Activated CD4-positive, alpha-beta memory T cell treated with anti-CD3 and anti-CD28 coated beads for 36 hours (primary cell): ENCODE measurements at regions not wholly inside any gene's neighbourhood (a gene's known extent, or its start where the extent isn't known, plus 50 kb on each side); places are given as distances from the start of the nearest gene placed in this dataset.

Source experiments
- CTCF ChIA-PET: fragments of 350-600 bp; sonication (Branson Sonifier 250); formaldehyde crosslinking; loops from one replicate; lab custom pipeline; 2021; ENCODE audit warnings: antibody characterized with exemption, inconsistent platforms; lab: Charles Lee
- POLR2A ChIA-PET: fragments of 350-600 bp; sonication (Branson Sonifier 250); formaldehyde crosslinking; loops from one replicate; lab custom pipeline; 2021; ENCODE audit warnings: antibody characterized with exemption; lab: Charles Lee
- DNase-seq: peaks from one replicate; pipeline ENCODE4 v3.0.0-alpha.2; 2020
- H3K27ac Mint-ChIP-seq: one replicate; pipeline ENCODE4 v1.8.0; 2021; ENCODE audit warnings: mixed read lengths
- H3K27me3 Mint-ChIP-seq: one replicate; pipeline ENCODE4 v1.8.0; 2021; ENCODE audit warnings: mixed read lengths
- H3K36me3 Mint-ChIP-seq: one replicate; pipeline ENCODE4 v1.8.0; 2021; ENCODE audit warnings: mixed read lengths
- H3K4me1 Mint-ChIP-seq: one replicate; pipeline ENCODE4 v1.8.0; 2021; ENCODE audit warnings: low read depth, mixed read lengths
- H3K4me3 Mint-ChIP-seq: one replicate; pipeline ENCODE4 v1.8.0; 2021; ENCODE audit warnings: mild to moderate bottlenecking, mixed read lengths
- H3K9me3 Mint-ChIP-seq: one replicate; pipeline ENCODE4 v1.8.0; 2021; ENCODE audit warnings: mixed read lengths
- intact Hi-C: fragments of 100-400 bp; cut with micrococcal nuclease; formaldehyde crosslinking; loops from one replicate; pipeline ENCODE4 v1.15.1; 2023

- no peak overlapping the region for H3K4me3 Mint-ChIP-seq
- CTCF ChIA-PET, result no interaction called here
- POLR2A ChIA-PET, result no interaction called here
- intact Hi-C loops, result no loop called here
- no peak overlapping the region for H3K27ac Mint-ChIP-seq
- H3K4me1 Mint-ChIP-seq, result no peaks in the 10 kb centered on the region
- H3K36me3 Mint-ChIP-seq, result no peaks in the 10 kb centered on the region
- peaks cover 7% of the 10 kb centered on the region for H3K9me3 Mint-ChIP-seq
- H3K27me3 Mint-ChIP-seq, result no peaks in the 10 kb centered on the region
- DNase-seq, result no peak
These were observed 1431.7 kb upstream of the IGFBP7 start for GRCh38 chr4:58541926-58542325.

DNA sequence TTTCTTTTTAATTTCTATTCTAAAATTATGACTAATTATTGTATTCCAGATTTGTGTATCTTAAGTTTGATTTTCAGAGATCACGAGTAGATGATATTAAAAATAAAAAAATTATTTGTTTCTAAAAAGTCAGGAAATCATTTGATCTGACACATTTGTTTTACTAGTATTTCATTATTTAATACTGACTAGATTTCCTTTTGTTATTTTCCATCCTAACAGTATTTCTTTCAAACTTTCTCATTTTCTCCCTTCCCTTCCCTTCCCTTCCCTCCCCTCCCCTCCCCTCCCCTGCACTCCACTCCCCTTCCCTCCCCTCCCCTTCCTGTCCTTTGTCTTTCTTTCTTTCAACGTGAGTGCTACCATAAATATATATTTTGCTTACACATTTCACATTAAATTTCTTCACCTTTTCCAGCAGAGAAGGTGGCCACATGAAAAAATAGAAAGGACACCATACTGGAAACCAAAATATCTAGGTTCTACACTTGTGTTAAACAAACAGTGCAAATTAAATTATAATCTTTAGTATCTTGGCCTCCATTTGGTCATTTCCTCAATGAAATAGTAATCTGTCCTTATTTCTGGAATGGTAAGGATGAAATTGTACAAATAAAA lies 1412.7 kb upstream of the IGFBP7 start:
- no peak for DNase-seq
- no peaks in the 10 kb centered on the region for H3K27me3 Mint-ChIP-seq
- intact Hi-C loops, result no loop called here
- peaks cover 17% of the 10 kb centered on the region for H3K9me3 Mint-ChIP-seq
- POLR2A ChIA-PET, result no interaction called here
- no peaks in the 10 kb centered on the region for H3K36me3 Mint-ChIP-seq
- CTCF ChIA-PET, result no interaction called here
- no peak overlapping the region for H3K27ac Mint-ChIP-seq
- no peak overlapping the region for H3K4me3 Mint-ChIP-seq
- no peaks in the 10 kb centered on the region for H3K4me1 Mint-ChIP-seq

DNA sequence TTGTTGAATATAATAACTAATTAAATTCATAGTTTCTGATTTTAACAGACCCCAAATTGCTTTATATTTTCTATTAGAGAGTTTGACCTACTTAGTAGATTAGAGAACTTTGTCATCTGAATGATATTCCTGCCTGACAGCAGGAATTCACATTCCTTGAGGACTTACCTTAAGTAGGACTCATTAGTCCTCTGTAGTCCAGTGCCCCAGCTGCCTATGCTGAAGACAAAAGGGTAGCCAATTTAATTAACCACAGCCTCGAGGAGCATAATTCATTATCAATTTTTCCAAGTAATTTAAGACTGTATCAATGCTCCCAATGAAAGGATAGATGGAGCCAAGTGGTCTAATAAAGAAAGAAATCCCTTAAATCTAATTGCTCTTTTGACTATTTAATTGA lies 1405.0 kb upstream of the IGFBP7 start:
- ChIA-PET POLR2A (no interaction called here), CTCF (no interaction called here)
- intact Hi-C loops, result no loop called here
- no peak for DNase-seq
- no peaks in the 10 kb centered on the region for H3K36me3 Mint-ChIP-seq
- H3K4me3 Mint-ChIP-seq, result no peak overlapping the region
- peaks cover 12% of the 10 kb centered on the region for H3K9me3 Mint-ChIP-seq
- no peaks in the 10 kb centered on the region for H3K27me3 Mint-ChIP-seq
- H3K27ac Mint-ChIP-seq, result no peak overlapping the region
- no peaks in the 10 kb centered on the region for H3K4me1 Mint-ChIP-seq

DNA sequence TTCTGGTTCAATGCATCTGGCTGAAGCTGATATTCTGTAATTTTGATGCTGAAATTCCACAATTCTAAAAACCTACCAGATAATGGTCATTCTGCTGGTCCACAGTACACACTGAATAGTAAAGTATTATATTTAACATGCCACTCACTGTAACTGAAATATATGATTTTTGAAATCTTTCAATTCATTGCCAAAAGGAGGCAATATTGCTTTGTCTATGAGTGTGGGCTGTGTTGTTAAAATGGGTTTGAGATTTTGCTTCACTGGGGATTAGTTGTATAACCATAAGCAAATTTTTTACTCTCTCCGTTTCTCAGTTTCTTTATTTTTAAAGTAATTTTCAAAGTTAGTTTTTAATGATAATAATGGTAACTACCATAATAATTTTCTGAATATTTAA lies 1404.1 kb upstream of the IGFBP7 start:
- ChIA-PET CTCF (no interaction called here), POLR2A (no interaction called here)
- H3K4me1 Mint-ChIP-seq, result no peaks in the 10 kb centered on the region
- H3K4me3 Mint-ChIP-seq, result no peak overlapping the region
- H3K36me3 Mint-ChIP-seq, result no peaks in the 10 kb centered on the region
- no peak overlapping the region for H3K27ac Mint-ChIP-seq
- no peaks in the 10 kb centered on the region for H3K27me3 Mint-ChIP-seq
- intact Hi-C loops, result no loop called here
- DNase-seq, result no peak
- peaks cover 10% of the 10 kb centered on the region for H3K9me3 Mint-ChIP-seq

- Mint-ChIP-seq H3K27ac (no peak overlapping the region), H3K4me1 (no peaks in the 10 kb centered on the region), H3K9me3 (peaks cover 6% of the 10 kb centered on the region), H3K4me3 (no peak overlapping the region), H3K27me3 (no peaks in the 10 kb centered on the region), H3K36me3 (no peaks in the 10 kb centered on the region)
- ChIA-PET POLR2A (no interaction called here), CTCF (no interaction called here)
- no peak for DNase-seq
- intact Hi-C loops, result no loop called here
These were observed 1400.5 kb upstream of the IGFBP7 start for GRCh38 chr4:58510652-58511051.

- DNase-seq, result no peak
- H3K27me3 Mint-ChIP-seq, result no peaks in the 10 kb centered on the region
- H3K4me3 Mint-ChIP-seq, result no peak overlapping the region
- no peak overlapping the region for H3K27ac Mint-ChIP-seq
- CTCF ChIA-PET, result no interaction called here
- H3K36me3 Mint-ChIP-seq, result no peaks in the 10 kb centered on the region
- intact Hi-C loops, result no loop called here
- POLR2A ChIA-PET, result no interaction called here
- H3K4me1 Mint-ChIP-seq, result no peaks in the 10 kb centered on the region
- peaks cover 8% of the 10 kb centered on the region for H3K9me3 Mint-ChIP-seq
These were observed 1396.9 kb upstream of the IGFBP7 start for GRCh38 chr4:58507079-58507478.

GRCh38 chr4:58502839-58503238 lies 1392.7 kb upstream of the IGFBP7 start:
- H3K27ac Mint-ChIP-seq, result no peak overlapping the region
- no peak overlapping the region for H3K4me3 Mint-ChIP-seq
- H3K4me1 Mint-ChIP-seq, result no peaks in the 10 kb centered on the region
- H3K27me3 Mint-ChIP-seq, result no peaks in the 10 kb centered on the region
- POLR2A ChIA-PET, result no interaction called here
- intact Hi-C loops, result no loop called here
- peaks cover 6% of the 10 kb centered on the region for H3K9me3 Mint-ChIP-seq
- H3K36me3 Mint-ChIP-seq, result no peaks in the 10 kb centered on the region
- CTCF ChIA-PET, result no interaction called here
- DNase-seq, result no peak

DNA sequence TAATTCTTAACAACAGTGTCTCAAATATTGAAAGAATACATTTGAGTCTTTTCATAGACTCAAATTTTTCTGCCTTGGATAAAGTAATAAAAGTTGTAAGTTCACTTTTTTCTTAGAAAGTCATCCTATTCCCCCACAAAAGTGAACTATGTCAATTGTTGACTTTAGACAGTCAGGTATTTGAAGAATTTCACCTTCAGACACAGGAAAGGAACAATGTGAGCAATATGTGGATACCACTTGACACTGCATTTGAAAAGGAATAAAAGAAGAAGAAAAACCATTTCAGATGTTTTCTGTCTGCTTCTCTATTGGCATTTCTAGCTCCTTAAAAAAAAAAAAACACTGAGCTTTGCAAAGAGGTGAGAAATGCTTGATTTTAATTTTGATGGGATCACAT lies 1389.0 kb upstream of the IGFBP7 start:
- intact Hi-C loops, result no loop called here
- no peaks in the 10 kb centered on the region for H3K27me3 Mint-ChIP-seq
- CTCF ChIA-PET, result no interaction called here
- no peaks in the 10 kb centered on the region for H3K36me3 Mint-ChIP-seq
- H3K4me3 Mint-ChIP-seq, result no peak overlapping the region
- no peak for DNase-seq
- H3K4me1 Mint-ChIP-seq, result no peaks in the 10 kb centered on the region
- H3K27ac Mint-ChIP-seq, result no peak overlapping the region
- H3K9me3 Mint-ChIP-seq, result peaks cover 5% of the 10 kb centered on the region
- POLR2A ChIA-PET, result no interaction called here

- Mint-ChIP-seq H3K9me3 (peaks cover 5% of the 10 kb centered on the region), H3K4me3 (no peak overlapping the region), H3K27ac (no peak overlapping the region), H3K27me3 (no peaks in the 10 kb centered on the region), H3K36me3 (no peaks in the 10 kb centered on the region), H3K4me1 (no peaks in the 10 kb centered on the region)
- CTCF ChIA-PET, result no interaction called here
- no peak for DNase-seq
- intact Hi-C loops, result no loop called here
- POLR2A ChIA-PET, result no interaction called here
These were observed 1381.4 kb upstream of the IGFBP7 start for GRCh38 chr4:58491620-58492019.

GRCh38 chr4:58477950-58478349 lies 1367.8 kb upstream of the IGFBP7 start:
- ChIA-PET POLR2A (no interaction called here), CTCF (no interaction called here)
- no peak overlapping the region for H3K27ac Mint-ChIP-seq
- intact Hi-C loops, result no loop called here
- no peaks in the 10 kb centered on the region for H3K27me3 Mint-ChIP-seq
- H3K4me1 Mint-ChIP-seq, result no peaks in the 10 kb centered on the region
- H3K9me3 Mint-ChIP-seq, result peaks cover 5% of the 10 kb centered on the region
- H3K36me3 Mint-ChIP-seq, result no peaks in the 10 kb centered on the region
- DNase-seq, result no peak
- H3K4me3 Mint-ChIP-seq, result no peak overlapping the region

DNA sequence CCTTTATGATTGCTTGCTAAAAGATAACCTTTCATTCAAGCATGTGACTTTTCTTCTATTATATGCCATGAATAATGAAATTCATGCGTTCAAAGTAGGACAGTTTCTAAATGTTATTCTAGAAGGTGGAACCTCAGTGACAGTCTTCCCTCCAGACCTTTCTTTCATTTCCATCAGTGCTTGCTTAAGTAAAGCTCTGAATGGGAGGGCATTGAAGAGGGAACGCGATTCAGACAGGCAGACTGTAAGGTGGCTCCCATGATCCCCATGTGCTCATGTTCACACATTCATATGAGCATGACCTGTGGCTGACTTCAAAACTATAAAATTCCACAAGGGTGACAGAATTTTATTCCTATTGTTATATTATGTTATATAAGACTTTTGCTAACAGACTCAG lies 1367.3 kb upstream of the IGFBP7 start:
- Mint-ChIP-seq H3K4me3 (no peak overlapping the region), H3K4me1 (no peaks in the 10 kb centered on the region), H3K9me3 (peaks cover 5% of the 10 kb centered on the region), H3K27me3 (no peaks in the 10 kb centered on the region), H3K36me3 (no peaks in the 10 kb centered on the region), H3K27ac (no peak overlapping the region)
- ChIA-PET CTCF (no interaction called here), POLR2A (no interaction called here)
- no peak for DNase-seq
- intact Hi-C loops, result no loop called here

DNA sequence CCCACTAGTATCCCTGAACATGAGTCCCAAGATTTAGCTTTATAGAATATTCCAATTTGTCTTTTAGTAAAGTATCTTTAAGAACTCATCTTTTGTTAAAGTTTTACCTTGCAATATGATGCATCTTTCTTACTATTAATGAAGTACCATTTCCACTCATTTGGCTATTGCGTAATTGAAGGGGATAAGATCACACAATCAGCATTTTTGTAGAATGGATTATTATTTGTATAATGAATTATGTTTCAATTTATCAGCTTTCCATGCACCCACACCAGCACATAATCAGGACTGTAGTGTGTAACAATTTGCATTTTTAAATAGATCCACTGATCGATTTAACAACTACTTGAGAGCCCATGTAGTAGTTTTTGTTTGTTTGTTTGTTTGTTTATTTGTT lies 1364.9 kb upstream of the IGFBP7 start:
- H3K9me3 Mint-ChIP-seq, result peaks cover 5% of the 10 kb centered on the region
- POLR2A ChIA-PET, result no interaction called here
- CTCF ChIA-PET, result no interaction called here
- intact Hi-C loops, result no loop called here
- H3K27me3 Mint-ChIP-seq, result no peaks in the 10 kb centered on the region
- H3K4me1 Mint-ChIP-seq, result no peaks in the 10 kb centered on the region
- H3K36me3 Mint-ChIP-seq, result no peaks in the 10 kb centered on the region
- no peak overlapping the region for H3K27ac Mint-ChIP-seq
- H3K4me3 Mint-ChIP-seq, result no peak overlapping the region
- no peak for DNase-seq

DNA sequence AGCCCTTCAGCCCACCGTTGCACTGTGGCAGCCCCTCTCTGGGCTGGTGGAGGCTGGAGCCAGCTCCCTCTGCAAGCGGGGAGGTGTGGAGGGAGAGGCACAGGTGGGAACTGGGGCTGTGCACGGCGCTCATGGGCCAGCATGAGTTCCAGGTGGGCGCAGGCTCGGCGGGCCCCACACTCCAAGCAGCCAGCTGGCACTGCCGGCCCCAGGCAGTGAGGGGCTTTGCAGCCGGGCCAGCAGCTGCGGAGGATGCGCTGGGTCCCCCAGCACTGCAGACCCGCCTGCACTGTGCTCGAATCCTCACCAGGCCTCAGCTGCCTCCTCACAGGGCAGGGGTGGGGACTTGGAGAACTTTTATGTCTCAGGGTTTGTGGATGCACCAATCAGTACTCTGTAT lies 1354.8 kb upstream of the IGFBP7 start:
- intact Hi-C loops, result no loop called here
- H3K4me3 Mint-ChIP-seq, result no peak overlapping the region
- no peak overlapping the region for H3K27ac Mint-ChIP-seq
- no peaks in the 10 kb centered on the region for H3K4me1 Mint-ChIP-seq
- ChIA-PET CTCF (no interaction called here), POLR2A (no interaction called here)
- H3K27me3 Mint-ChIP-seq, result no peaks in the 10 kb centered on the region
- DNase-seq, result no peak
- no peaks in the 10 kb centered on the region for H3K36me3 Mint-ChIP-seq
- H3K9me3 Mint-ChIP-seq, result peaks cover 20% of the 10 kb centered on the region
